H9 (cell line): ENCODE measurements at regions not wholly inside any gene's neighbourhood (a gene's known extent, or its start where the extent isn't known, plus 50 kb on each side); places are given as distances from the start of the nearest gene placed in this dataset.

Experiments used
- DNase-seq: peaks from one replicate; pipeline ENCODE4 v3.0.0-alpha.2; 2017
- H2AFZ ChIP-seq: one replicate; pipeline ENCODE4 v1.6.1; 2013; ENCODE audit warnings: mild to moderate bottlenecking, low read length, control low read depth, moderate library complexity
- H2AK5ac ChIP-seq: 2 replicates; pipeline ENCODE4 v1.6.1; 2013; ENCODE audit warnings: low read length, control low read depth, mixed read lengths; ENCODE audit not compliant: insufficient read length
- H2BK120ac ChIP-seq: one replicate; pipeline ENCODE4 v1.6.1; 2013; ENCODE audit warnings: low read depth, mild to moderate bottlenecking, low read length, control low read depth, inconsistent platforms; ENCODE audit not compliant: poor library complexity, severe bottlenecking
- H2BK12ac ChIP-seq: 2 replicates; pipeline ENCODE4 v1.6.1; 2013; ENCODE audit warnings: low read length, control low read depth, mixed read lengths, low read depth; ENCODE audit not compliant: insufficient read length
- H2BK15ac ChIP-seq: 2 replicates; pipeline ENCODE4 v1.6.1; 2013; ENCODE audit warnings: low read depth, low read length, control low read depth
- H2BK20ac ChIP-seq: one replicate; pipeline ENCODE4 v1.6.1; 2013; ENCODE audit warnings: low read depth, mild to moderate bottlenecking, low read length, control low read depth, inconsistent platforms; ENCODE audit not compliant: poor library complexity, severe bottlenecking
- H2BK5ac ChIP-seq: 2 replicates; pipeline ENCODE4 v1.6.1; 2013; ENCODE audit warnings: low read length, control low read depth, mixed read lengths; ENCODE audit not compliant: insufficient read length
- H3K14ac ChIP-seq: 2 replicates; pipeline ENCODE4 v1.6.1; 2013; ENCODE audit warnings: low read length, control low read depth; ENCODE audit not compliant: insufficient read depth
- H3K18ac ChIP-seq: 2 replicates; pipeline ENCODE4 v1.6.1; 2013; ENCODE audit warnings: low read depth, mild to moderate bottlenecking, mixed read lengths, low read length, control low read depth; ENCODE audit not compliant: insufficient read length
- H3K23ac ChIP-seq: 2 replicates; pipeline ENCODE4 v1.6.1; 2013; ENCODE audit warnings: low read length, control low read depth, mixed read lengths, low read depth; ENCODE audit not compliant: insufficient read length
- H3K23me2 ChIP-seq: 2 replicates; pipeline ENCODE4 v1.6.1; 2013; ENCODE audit warnings: low read depth, mild to moderate bottlenecking, mixed read lengths, low read length, control low read depth; ENCODE audit not compliant: insufficient read length, poor library complexity, severe bottlenecking
- H3K27ac ChIP-seq: 2 replicates; pipeline ENCODE4 v1.5.1; 2013; ENCODE audit warnings: low read length, control low read depth, mixed read lengths, low read depth; ENCODE audit not compliant: insufficient read length
- H3K27me3 ChIP-seq: 2 replicates; pipeline ENCODE4 v1.6.1; 2013; ENCODE audit warnings: low read length, control low read depth, inconsistent platforms; ENCODE audit not compliant: insufficient read depth
- H3K4ac ChIP-seq: 2 replicates; pipeline ENCODE4 v1.6.1; 2013; ENCODE audit warnings: low read depth, mild to moderate bottlenecking, control low read depth, inconsistent platforms, low read length, moderate library complexity
- H3K4me1 ChIP-seq: 2 replicates; pipeline ENCODE4 v1.6.1; 2013; ENCODE audit warnings: low read length, control low read depth, inconsistent platforms; ENCODE audit not compliant: insufficient read depth
- H3K4me2 ChIP-seq: 2 replicates; pipeline ENCODE4 v1.6.1; 2013; ENCODE audit warnings: low read length, control low read depth, mixed read lengths; ENCODE audit not compliant: insufficient read length, insufficient read depth
- H3K56ac ChIP-seq: 2 replicates; pipeline ENCODE4 v1.6.1; 2013; ENCODE audit warnings: low read depth, mild to moderate bottlenecking, mixed read lengths, low read length, control low read depth; ENCODE audit not compliant: insufficient read length
- H3K79me1 ChIP-seq: 2 replicates; pipeline ENCODE4 v1.6.1; 2013; ENCODE audit warnings: low read depth, mild to moderate bottlenecking, moderate library complexity, low read length, control low read depth, inconsistent platforms; ENCODE audit not compliant: insufficient read depth, poor library complexity, severe bottlenecking
- H3K79me2 ChIP-seq: 2 replicates; pipeline ENCODE4 v1.6.1; 2013; ENCODE audit warnings: low read length, control low read depth, inconsistent platforms; ENCODE audit not compliant: insufficient read depth
- H3K9ac ChIP-seq: 2 replicates; pipeline ENCODE4 v1.6.1; 2013; ENCODE audit warnings: low read length, control low read depth, mixed read lengths; ENCODE audit not compliant: insufficient read length; ENCODE audit errors: extremely low read depth
- H3K9me3 ChIP-seq: one replicate; pipeline ENCODE4 v1.6.1; 2013; ENCODE audit warnings: low read depth, low read length, inconsistent platforms; ENCODE audit not compliant: control insufficient read depth
- H3T11ph ChIP-seq: one replicate; pipeline ENCODE4 v1.6.1; 2013; ENCODE audit warnings: mild to moderate bottlenecking, low read length, control low read depth, inconsistent platforms
- H4K20me1 ChIP-seq: one replicate; pipeline ENCODE4 v1.6.1; 2013; ENCODE audit not compliant: control insufficient read depth, insufficient read length, insufficient read depth
- H4K5ac ChIP-seq: 2 replicates; pipeline ENCODE4 v1.6.1; 2013; ENCODE audit warnings: low read depth, mild to moderate bottlenecking, mixed read lengths, low read length, control low read depth; ENCODE audit not compliant: insufficient read length
- H4K8ac ChIP-seq: replicated peaks from 2 replicates; pipeline ENCODE4 v1.6.1; 2013; ENCODE audit warnings: low read length, control low read depth, mixed read lengths, low read depth; ENCODE audit not compliant: insufficient read length
- H4K91ac ChIP-seq: 2 replicates; pipeline ENCODE4 v1.6.1; 2013; ENCODE audit warnings: low read depth, mild to moderate bottlenecking, moderate library complexity, mixed read lengths, low read length, control low read depth; ENCODE audit not compliant: insufficient read length
- H3K27ac Mint-ChIP-seq, 3 experiments: 2 replicates in 2 of 3; 3 replicates in 1 of 3; pipeline ENCODE4 v1.8.0; 2020 to 2021; ENCODE audit warnings: mixed read lengths in 3 of 3, mild to moderate bottlenecking in 1 of 3, moderate library complexity in 1 of 3
- H3K27me3 Mint-ChIP-seq: 2 replicates; pipeline ENCODE4 v1.8.0; 2021; ENCODE audit warnings: low read depth, mild to moderate bottlenecking, moderate library complexity, mixed read lengths
- H3K36me3 Mint-ChIP-seq, 3 experiments: 2 replicates in 2 of 3; 3 replicates in 1 of 3; pipeline ENCODE4 v1.8.0; 2020 to 2021; ENCODE audit warnings: low read depth in 3 of 3, mixed read lengths in 3 of 3; ENCODE audit not compliant: insufficient read depth in 1 of 3
- H3K4me1 Mint-ChIP-seq, 2 experiments: 2 replicates each; pipeline ENCODE4 v1.8.0; 2020; ENCODE audit warnings: mixed read lengths in 2 of 2
- H3K4me3 Mint-ChIP-seq, 2 experiments: 2 replicates in 1 of 2; 3 replicates in 1 of 2; pipeline ENCODE4 v1.8.0; 2020 to 2021; ENCODE audit warnings: mild to moderate bottlenecking in 2 of 2, mixed read lengths in 2 of 2, moderate library complexity in 1 of 2
- H3K9me3 Mint-ChIP-seq, 2 experiments: 2 replicates in 1 of 2; 3 replicates in 1 of 2; pipeline ENCODE4 v1.8.0; 2020; ENCODE audit warnings: mild to moderate bottlenecking in 2 of 2, mixed read lengths in 2 of 2, moderate library complexity in 1 of 2
- CTCF ChIP-seq: fragments of 200-600 bp; sonication (generic); conservative IDR thresholded peaks from 3 replicates; pipeline ENCODE4 v1.8.0; 2021; ENCODE audit warnings: antibody characterized with exemption, mild to moderate bottlenecking
- WGBS: extraction: QIAGEN DNeasy Blood & Tissue Kit; methylation state at CpG from one replicate; pipeline ENCODE4 v1.1.7; 2013; ENCODE audit warnings: missing lambda C conversion rate, low lambda C conversion rate, mixed read lengths; ENCODE audit not compliant: insufficient read length; ENCODE audit errors: extremely low coverage; 5-methylcytosine and 5-hydroxymethylcytosine counted together

DNA sequence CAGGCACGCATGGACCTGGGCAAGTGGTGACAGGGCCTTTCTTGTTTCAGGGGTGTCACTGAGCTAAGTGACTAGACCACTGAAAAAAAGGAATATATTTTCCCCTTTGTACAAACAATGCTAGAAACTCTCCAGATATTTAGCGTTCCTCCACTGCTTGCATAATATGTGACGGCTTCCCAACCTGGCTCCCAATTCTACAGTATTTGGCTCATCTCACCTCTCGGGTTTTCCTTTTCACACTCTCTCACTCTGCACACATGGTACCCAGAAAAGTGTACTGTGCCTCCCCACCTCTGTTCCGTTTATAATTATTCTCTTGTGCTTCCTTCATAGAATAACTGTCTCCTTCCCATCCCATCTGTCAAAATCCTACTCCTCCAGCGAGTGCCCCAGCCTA lies 140.5 kb upstream of the KLHL25 start:
- no peak overlapping the region for H3K27ac Mint-ChIP-seq
- H3K36me3 Mint-ChIP-seq: no peaks in the 10 kb centered on the region
- H2AK5ac ChIP-seq: no peak overlapping the region
- H3K23ac ChIP-seq: no peak overlapping the region
- H3K27ac ChIP-seq: no peak overlapping the region
- DNase-seq: no peak
- H2BK20ac ChIP-seq: no peak overlapping the region
- H3K23me2 ChIP-seq: no peaks in the 10 kb centered on the region
- H3K9ac ChIP-seq: no peak overlapping the region
- peaks cover 0 to 3% of the 10 kb centered on the region in 2 experiments; a peak in 1 of 5 replicates for H3K9me3 Mint-ChIP-seq
- TF ChIP-seq CTCF: no peak
- no peak overlapping the region for H4K5ac ChIP-seq
- no peak overlapping the region for H2BK120ac ChIP-seq
- H3K27me3 ChIP-seq: no peaks in the 10 kb centered on the region
- H3K4me2 ChIP-seq: no peak overlapping the region
- H4K20me1 ChIP-seq: no peaks in the 10 kb centered on the region
- H3T11ph ChIP-seq: no peak overlapping the region
- no peak overlapping the region for H3K4me3 Mint-ChIP-seq
- no peak overlapping the region for H2BK5ac ChIP-seq
- H3K9me3 ChIP-seq: no peaks in the 10 kb centered on the region
- no peaks in the 10 kb centered on the region; the same call in 1 of the 2 replicates for H3K27me3 Mint-ChIP-seq
- no peaks in the 10 kb centered on the region for H3K79me2 ChIP-seq
- H2BK15ac ChIP-seq: no peak overlapping the region
- H3K4ac ChIP-seq: no peak overlapping the region
- H3K79me1 ChIP-seq: no peaks in the 10 kb centered on the region
- H3K14ac ChIP-seq: no peak overlapping the region
- H3K4me1 Mint-ChIP-seq: peaks cover 8 to 11% of the 10 kb centered on the region in 2 experiments
- no peak overlapping the region for H3K56ac ChIP-seq
- no peaks in the 10 kb centered on the region for H3K4me1 ChIP-seq
- H2AFZ ChIP-seq: no peak overlapping the region
- no peak overlapping the region for H2BK12ac ChIP-seq
- no CpG with 5 or more reads among the region's 6 CpGs for WGBS
- H3K18ac ChIP-seq: no peak overlapping the region
- H4K91ac ChIP-seq: no peak overlapping the region
- no peak overlapping the region for H4K8ac ChIP-seq
